ENCODE measurements at regions not wholly inside any gene's neighbourhood (a gene's known extent, or its start where the extent isn't known, plus 50 kb on each side); places are given as distances from the start of the nearest gene placed in this dataset.

DNA sequence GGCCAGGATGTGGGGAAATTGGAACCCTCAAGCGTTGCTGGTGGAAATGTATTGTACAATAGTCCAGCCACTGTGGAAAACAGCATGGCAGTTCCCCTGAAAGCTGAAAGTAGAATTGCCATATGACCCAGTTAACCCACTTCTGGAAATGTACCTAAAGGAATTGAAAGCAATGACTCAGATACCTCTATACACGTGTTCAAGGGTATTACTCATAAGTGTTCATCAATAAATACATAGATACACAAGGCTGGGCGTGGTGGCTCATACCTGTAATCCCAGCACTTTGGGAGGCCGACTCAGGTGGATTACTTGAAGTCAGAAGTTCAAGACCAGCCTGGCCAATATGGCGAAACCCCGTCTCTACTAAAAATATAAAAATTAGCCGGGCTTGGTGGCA lies 71.9 kb upstream of the IRS2 start:
- Mint-ChIP-seq H3K4me3 (no peak overlapping the region), H3K36me3 (ENCODE audit: low read depth) (no peaks in the 10 kb centered on the region), H3K9me3 (no peaks in the 10 kb centered on the region), H3K4me1 (no peaks in the 10 kb centered on the region), H3K27ac (no peak overlapping the region), H3K27me3 (ENCODE audit: insufficient read depth) (no peaks in the 10 kb centered on the region)
- no peaks in the 10 kb centered on the region for H3K36me3 ChIP-seq (ENCODE audit: control insufficient read depth, insufficient read depth, low read length)
- no peaks in the 10 kb centered on the region for H3K27me3 ChIP-seq (ENCODE audit: control insufficient read depth, insufficient read depth, low read length, poor library complexity, severe bottlenecking)
- no peaks in the 10 kb centered on the region for H3K9me3 ChIP-seq (ENCODE audit: control insufficient read depth, low read length)
- WGBS, 2 experiments (ENCODE audit: insufficient coverage in 1 of 2, insufficient read length in 1 of 2) = 89 to 92% methylated on average over 7 of the region's 7 CpGs
- H3K9ac ChIP-seq (ENCODE audit: extremely low read depth, low read length, poor library complexity, severe bottlenecking) = no peak overlapping the region
- DNase-seq = peak; percentile 26
- H3K4me1 ChIP-seq (ENCODE audit: control insufficient read depth, insufficient read depth, low read length) = no peaks in the 10 kb centered on the region
- H3K4me3 ChIP-seq (ENCODE audit: low read length) = no peak overlapping the region
- no peak overlapping the region for H3K27ac ChIP-seq (ENCODE audit: low read depth, low read length)
- TF ChIP-seq, protein P1, sequence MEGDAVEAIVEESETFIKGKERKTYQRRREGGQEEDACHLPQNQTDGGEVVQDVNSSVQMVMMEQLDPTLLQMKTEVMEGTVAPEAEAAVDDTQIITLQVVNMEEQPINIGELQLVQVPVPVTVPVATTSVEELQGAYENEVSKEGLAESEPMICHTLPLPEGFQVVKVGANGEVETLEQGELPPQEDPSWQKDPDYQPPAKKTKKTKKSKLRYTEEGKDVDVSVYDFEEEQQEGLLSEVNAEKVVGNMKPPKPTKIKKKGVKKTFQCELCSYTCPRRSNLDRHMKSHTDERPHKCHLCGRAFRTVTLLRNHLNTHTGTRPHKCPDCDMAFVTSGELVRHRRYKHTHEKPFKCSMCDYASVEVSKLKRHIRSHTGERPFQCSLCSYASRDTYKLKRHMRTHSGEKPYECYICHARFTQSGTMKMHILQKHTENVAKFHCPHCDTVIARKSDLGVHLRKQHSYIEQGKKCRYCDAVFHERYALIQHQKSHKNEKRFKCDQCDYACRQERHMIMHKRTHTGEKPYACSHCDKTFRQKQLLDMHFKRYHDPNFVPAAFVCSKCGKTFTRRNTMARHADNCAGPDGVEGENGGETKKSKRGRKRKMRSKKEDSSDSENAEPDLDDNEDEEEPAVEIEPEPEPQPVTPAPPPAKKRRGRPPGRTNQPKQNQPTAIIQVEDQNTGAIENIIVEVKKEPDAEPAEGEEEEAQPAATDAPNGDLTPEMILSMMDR (conservative IDR thresholded peaks at IDR 0.05) = no peak

DNA sequence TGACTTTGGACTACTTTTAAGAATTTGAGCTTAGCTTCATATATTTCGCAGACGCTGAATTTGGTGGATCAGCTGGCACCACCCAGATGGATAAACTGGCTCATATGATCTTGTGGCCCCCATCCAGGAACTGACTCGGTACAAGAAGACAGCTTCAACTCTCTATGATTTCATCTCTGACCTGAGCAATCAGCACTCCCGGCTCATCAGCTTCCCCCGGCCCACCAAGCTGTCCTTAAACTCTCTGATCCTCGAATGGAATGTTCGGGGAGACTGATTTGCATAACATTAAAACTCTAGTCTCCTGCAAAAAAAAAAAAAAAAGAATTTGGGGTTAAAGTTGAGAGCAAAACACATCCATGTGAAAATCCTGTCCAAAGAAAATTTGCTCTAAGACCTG lies 71.4 kb upstream of the IRS2 start:
- Mint-ChIP-seq H3K4me3 (no peak overlapping the region), H3K9me3 (no peaks in the 10 kb centered on the region), H3K4me1 (no peaks in the 10 kb centered on the region), H3K27ac (no peak overlapping the region), H3K27me3 (ENCODE audit: insufficient read depth) (no peaks in the 10 kb centered on the region), H3K36me3 (ENCODE audit: low read depth) (no peaks in the 10 kb centered on the region)
- Histone ChIP-seq H3K9me3 (ENCODE audit: control insufficient read depth, low read length) (no peaks in the 10 kb centered on the region), H3K9ac (ENCODE audit: extremely low read depth, low read length, poor library complexity, severe bottlenecking) (no peak overlapping the region), H3K27ac (ENCODE audit: low read depth, low read length) (no peak overlapping the region), H3K4me1 (ENCODE audit: control insufficient read depth, insufficient read depth, low read length) (no peaks in the 10 kb centered on the region), H3K4me3 (ENCODE audit: low read length) (no peak overlapping the region), H3K27me3 (ENCODE audit: control insufficient read depth, insufficient read depth, low read length, poor library complexity, severe bottlenecking) (no peaks in the 10 kb centered on the region), H3K36me3 (ENCODE audit: control insufficient read depth, insufficient read depth, low read length) (no peaks in the 10 kb centered on the region)
- DNase-seq = peak; percentile 41
- TF ChIP-seq, protein P1 (conservative IDR thresholded peaks at IDR 0.05) = no peak
- 79 to 88% methylated on average over 5 to 7 of the region's 7 CpGs for WGBS, 2 experiments (ENCODE audit: insufficient coverage in 1 of 2, insufficient read length in 1 of 2)

DNA sequence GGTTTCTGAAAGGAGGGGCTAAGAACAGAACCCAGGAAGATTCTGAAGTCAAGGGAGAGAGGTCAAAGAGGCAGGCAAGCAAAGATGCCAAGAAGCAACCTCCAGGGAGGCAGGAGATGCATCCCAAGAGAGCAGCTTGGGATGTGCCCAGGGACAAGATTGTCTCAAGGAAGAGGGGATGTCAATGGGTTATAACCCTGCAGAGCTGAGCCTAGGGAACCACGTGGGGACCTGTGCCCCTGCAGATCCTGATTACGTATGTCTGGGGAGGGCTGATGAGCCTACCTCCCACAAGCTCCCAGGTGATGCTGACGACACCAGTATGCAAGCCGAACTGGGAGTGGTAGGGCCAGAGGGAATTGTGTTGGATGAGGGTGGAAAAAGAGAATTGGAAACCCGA lies 70.9 kb upstream of the IRS2 start:
- H3K27me3 Mint-ChIP-seq (ENCODE audit: insufficient read depth) = no peaks in the 10 kb centered on the region
- peak; percentile 34 for DNase-seq
- no peak overlapping the region for H3K27ac ChIP-seq (ENCODE audit: low read depth, low read length)
- no peak overlapping the region for H3K27ac Mint-ChIP-seq
- no peak overlapping the region for H3K4me3 Mint-ChIP-seq
- no peak overlapping the region for H3K9ac ChIP-seq (ENCODE audit: extremely low read depth, low read length, poor library complexity, severe bottlenecking)
- H3K4me1 ChIP-seq (ENCODE audit: control insufficient read depth, insufficient read depth, low read length) = no peaks in the 10 kb centered on the region
- H3K9me3 Mint-ChIP-seq = no peaks in the 10 kb centered on the region
- no peaks in the 10 kb centered on the region for H3K4me1 Mint-ChIP-seq
- H3K36me3 Mint-ChIP-seq (ENCODE audit: low read depth) = no peaks in the 10 kb centered on the region
- H3K9me3 ChIP-seq (ENCODE audit: control insufficient read depth, low read length) = no peaks in the 10 kb centered on the region
- whole genome bisulfite sequencing, 2 experiments (ENCODE audit: insufficient coverage in 1 of 2, insufficient read length in 1 of 2) = 71 to 81% methylated on average over 2 to 5 of the region's 5 CpGs
- H3K36me3 ChIP-seq (ENCODE audit: control insufficient read depth, insufficient read depth, low read length) = no peaks in the 10 kb centered on the region
- H3K27me3 ChIP-seq (ENCODE audit: control insufficient read depth, insufficient read depth, low read length, poor library complexity, severe bottlenecking) = no peaks in the 10 kb centered on the region
- TF ChIP-seq, protein P1 (conservative IDR thresholded peaks at IDR 0.05) = no peak
- H3K4me3 ChIP-seq (ENCODE audit: low read length) = no peak overlapping the region
